ENCODE measurements at regions not wholly inside any gene's neighbourhood (a gene's known extent, or its start where the extent isn't known, plus 50 kb on each side); places are given as distances from the start of the nearest gene placed in this dataset.

GRCh38 chr3:176159796-176160195 is 1037.5 kb downstream of the TBL1XR1 start:
- Histone ChIP-seq H3K9me3 (no peaks in the 10 kb centered on the region), H3K4me1 (no peaks in the 10 kb centered on the region), H3K27ac (no peak overlapping the region), H3K27me3 (no peaks in the 10 kb centered on the region), H3K4me3 (no peak overlapping the region), H3K36me3 (no peaks in the 10 kb centered on the region)
- no peak for TF ChIP-seq CTCF (IDR thresholded peaks at IDR 0.05)
- no peak for DNase-seq (ENCODE audit: low spot score in 2 of 2)
- intact Hi-C loops (cut with DNase I) = no loop called here

DNA sequence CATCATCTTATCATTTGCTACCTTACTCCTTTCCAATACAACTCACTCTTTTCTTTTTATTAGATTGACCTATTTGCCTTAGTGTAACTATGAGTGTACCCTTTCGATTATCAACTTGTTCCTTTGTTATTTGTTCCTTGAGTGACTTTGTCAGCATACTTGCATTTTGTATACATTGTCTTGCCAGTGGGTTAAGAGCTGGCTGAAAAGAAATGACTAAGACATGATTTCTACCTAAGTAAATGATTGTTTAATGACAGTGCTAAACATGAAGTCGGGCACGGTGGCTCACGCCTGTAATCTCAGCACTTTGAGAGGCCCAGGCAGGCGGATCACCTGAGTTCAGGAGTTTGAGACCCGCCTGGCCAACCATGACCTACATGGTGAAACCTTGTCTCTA is 1042.3 kb downstream of the TBL1XR1 start:
- Histone ChIP-seq H3K36me3 (no peaks in the 10 kb centered on the region), H3K4me1 (no peaks in the 10 kb centered on the region), H3K4me3 (no peak overlapping the region), H3K27me3 (no peaks in the 10 kb centered on the region), H3K27ac (no peak overlapping the region), H3K9me3 (no peaks in the 10 kb centered on the region)
- DNase-seq (ENCODE audit: low spot score in 2 of 2) = no peak
- no peak for TF ChIP-seq CTCF (IDR thresholded peaks at IDR 0.05)
- intact Hi-C loops (cut with DNase I) = no loop called here

DNA sequence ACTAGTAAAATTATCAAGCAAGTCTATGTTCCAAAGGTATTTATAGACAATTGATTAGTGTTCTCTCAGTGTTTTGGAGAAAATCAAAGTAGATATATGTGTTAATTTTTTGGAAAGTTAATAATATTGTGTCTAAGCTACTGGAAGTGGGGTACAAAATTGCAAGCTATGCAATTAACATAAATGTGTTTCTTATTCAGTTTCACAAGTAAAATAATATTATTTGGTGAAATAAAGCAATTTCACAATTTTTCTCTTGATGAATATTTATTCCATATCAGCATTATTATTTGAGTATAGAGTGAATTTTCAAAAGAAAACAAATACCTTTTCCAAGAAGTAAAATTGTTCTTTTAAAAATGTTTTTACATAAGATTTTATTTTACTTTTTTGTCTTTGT is 1047.7 kb downstream of the TBL1XR1 start:
- Histone ChIP-seq H3K27ac (no peak overlapping the region), H3K27me3 (no peaks in the 10 kb centered on the region), H3K4me1 (no peaks in the 10 kb centered on the region), H3K36me3 (no peaks in the 10 kb centered on the region), H3K9me3 (no peaks in the 10 kb centered on the region), H3K4me3 (no peak overlapping the region)
- no peak for DNase-seq (ENCODE audit: low spot score in 2 of 2)
- intact Hi-C loops (cut with DNase I) = no loop called here
- TF ChIP-seq CTCF (IDR thresholded peaks at IDR 0.05) = no peak

- Histone ChIP-seq H3K4me1 (no peaks in the 10 kb centered on the region), H3K27ac (no peak overlapping the region), H3K4me3 (no peak overlapping the region), H3K27me3 (no peaks in the 10 kb centered on the region), H3K9me3 (no peaks in the 10 kb centered on the region), H3K36me3 (no peaks in the 10 kb centered on the region)
- no peak for TF ChIP-seq CTCF (IDR thresholded peaks at IDR 0.05)
- intact Hi-C loops (cut with DNase I) = no loop called here
- no peak for DNase-seq (ENCODE audit: low spot score in 2 of 2)
Measured at GRCh38 chr3:176147251-176147650, 1050.0 kb downstream of the TBL1XR1 start.

DNA sequence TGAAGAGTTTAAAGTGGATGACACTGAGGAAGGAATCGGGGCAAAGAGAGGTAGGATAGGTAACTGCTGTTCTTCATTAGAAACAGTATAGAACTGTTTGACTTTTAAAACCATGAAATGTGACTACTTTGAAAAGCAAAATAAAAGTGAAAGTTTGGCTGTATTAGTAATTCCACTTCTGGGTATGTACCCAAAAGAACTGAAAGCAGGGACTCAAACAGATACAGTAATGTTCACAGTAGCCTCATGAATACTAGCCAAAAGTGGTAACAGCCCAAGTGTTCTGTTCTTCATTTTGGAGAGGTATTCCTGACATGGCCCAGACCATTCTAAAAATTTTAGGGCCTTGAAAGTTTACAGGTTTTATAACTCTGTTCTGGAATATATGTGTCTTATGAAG is 1055.4 kb downstream of the TBL1XR1 start:
- no peak overlapping the region for H3K4me3 ChIP-seq
- H3K9me3 ChIP-seq = peaks cover 0 to 7% of the 10 kb centered on the region in 2 donors
- no peak for TF ChIP-seq CTCF (IDR thresholded peaks at IDR 0.05)
- H3K4me1 ChIP-seq = no peaks in the 10 kb centered on the region
- H3K27ac ChIP-seq = no peak overlapping the region
- H3K36me3 ChIP-seq = no peaks in the 10 kb centered on the region
- H3K27me3 ChIP-seq = no peaks in the 10 kb centered on the region
- intact Hi-C loops (cut with DNase I) = no loop called here
- no peak for DNase-seq (ENCODE audit: low spot score in 2 of 2)

DNA sequence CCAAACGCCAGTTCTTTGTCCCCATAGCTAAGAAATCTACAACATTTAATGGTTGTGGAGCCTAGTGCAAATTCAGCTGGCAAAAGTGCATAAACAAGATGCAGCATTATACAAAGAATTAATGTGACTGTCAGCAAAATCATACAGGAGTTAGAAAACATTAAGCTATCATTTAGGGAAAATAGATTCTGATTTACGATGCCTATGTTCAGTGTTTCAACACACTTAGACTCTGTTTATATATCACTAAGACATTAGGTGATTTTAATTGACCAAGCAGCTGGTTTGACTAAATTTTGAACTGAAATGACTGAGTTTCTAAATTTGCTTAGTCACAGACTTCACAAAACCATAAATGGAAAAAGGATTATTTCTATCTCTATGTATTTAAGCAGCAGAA is 1076.8 kb downstream of the TBL1XR1 start:
- intact Hi-C loops (cut with DNase I) = no loop called here
- H3K27ac ChIP-seq = no peak overlapping the region
- H3K4me1 ChIP-seq = no peaks in the 10 kb centered on the region
- peaks cover 0 to 10% of the 10 kb centered on the region in 2 donors for H3K9me3 ChIP-seq
- H3K36me3 ChIP-seq = no peaks in the 10 kb centered on the region
- H3K4me3 ChIP-seq = no peak overlapping the region
- no peaks in the 10 kb centered on the region for H3K27me3 ChIP-seq
- DNase-seq (ENCODE audit: low spot score in 2 of 2) = no peak
- no peak for TF ChIP-seq CTCF (IDR thresholded peaks at IDR 0.05)
